BLaER1 treated with 17β-estradiol and CSF1 and Interleukin-3, amounts not matched to agents 10 nM and 100 nM (cell line): ENCODE measurements at regions not wholly inside any gene's neighbourhood (a gene's known extent, or its start where the extent isn't known, plus 50 kb on each side); places are given as distances from the start of the nearest gene placed in this dataset.
"Not testable (repeated sequence)": the region's sequence is repeated elsewhere in the genome, so short reads cannot be mapped to it uniquely, and the experiment has no call there.

ENCODE experiments used
- H3K27ac ChIP-seq, 11 experiments: shearing (Covaris generic); formaldehyde crosslinking; 2 replicates each; pipeline ENCODE4 v1.8.1; 2022
- H3K27me3 ChIP-seq, 11 experiments: shearing (Covaris generic); formaldehyde crosslinking; 2 replicates each; pipeline ENCODE4 v1.8.1; 2022
- H3K36me3 ChIP-seq, 11 experiments: shearing (Covaris generic); formaldehyde crosslinking; 2 replicates each; pipeline ENCODE4 v1.8.1; 2022
- H3K4me1 ChIP-seq, 10 experiments: shearing (Covaris generic); formaldehyde crosslinking; 2 replicates each; pipeline ENCODE4 v1.8.1; 2022
- H3K4me2 ChIP-seq, 11 experiments: shearing (Covaris generic); formaldehyde crosslinking; 2 replicates each; pipeline ENCODE4 v1.8.1; 2022
- H3K4me3 ChIP-seq, 10 experiments: shearing (Covaris generic); formaldehyde crosslinking; 2 replicates each; pipeline ENCODE4 v1.8.1; 2022
- H3K9ac ChIP-seq, 11 experiments: shearing (Covaris generic); formaldehyde crosslinking; 2 replicates each; pipeline ENCODE4 v1.8.1; 2022
- H3K9me3 ChIP-seq, 11 experiments: shearing (Covaris generic); formaldehyde crosslinking; replicated peaks in 1 of 11; 2 replicates each; pipeline ENCODE4 v1.8.1; 2022
- H4K20me1 ChIP-seq, 11 experiments: shearing (Covaris generic); formaldehyde crosslinking; 2 replicates each; pipeline ENCODE4 v1.8.1; 2022
- Cebpa-rat ChIP-seq, 11 experiments: shearing (Covaris generic); IDR thresholded peaks; 2 replicates each; pipeline ENCODE4 v1.8.1; 2022

GRCh38 chr1:221961532-221962292 lies 219.8 kb upstream of the DUSP10 start:
- no peak overlapping the region for H3K4me3 ChIP-seq
- no peaks in the 10 kb centered on the region for H4K20me1 ChIP-seq
- peak overlapping the region; percentile 49 to 75 (median 58) for H3K4me2 ChIP-seq
- peaks cover 17 to 31% (median 23%) of the 10 kb centered on the region in 10 experiments; a peak in 19 of 20 replicates for H3K4me1 ChIP-seq
- H3K36me3 ChIP-seq, result no peaks in the 10 kb centered on the region
- no peaks in the 10 kb centered on the region for H3K27me3 ChIP-seq
- peak overlapping the region in 8 of 11 experiments; percentile 6 to 70 (median 53); a peak in 14 of 22 replicates for H3K27ac ChIP-seq
- H3K9ac ChIP-seq, result peak overlapping the region in 3 of 11 experiments; percentile 6 to 38 (median 12); a peak in 4 of 22 replicates
- TF ChIP-seq Cebpa-rat (IDR thresholded peaks at IDR 0.05), result no peak
- H3K9me3 ChIP-seq, result peaks cover 0 to 12% (median 7%) of the 10 kb centered on the region in 11 experiments; a peak in 7 of 22 replicates

GRCh38 chr1:221958161-221958562 lies 216.3 kb upstream of the DUSP10 start:
- H3K36me3 ChIP-seq, H3K4me3 ChIP-seq, H4K20me1 ChIP-seq, H3K27me3 ChIP-seq, H3K9ac ChIP-seq: not testable (repeated sequence)
- peaks cover 14 to 25% (median 22%) of the 10 kb centered on the region in 10 experiments; a peak in 19 of 20 replicates for H3K4me1 ChIP-seq
- peak overlapping the region in 4 of 11 experiments; percentile 28 to 58 (median 39); a peak in 7 of 22 replicates for H3K27ac ChIP-seq
- peak overlapping the region in 5 of 11 experiments; percentile 1 to 37 (median 24); a peak in 3 of 22 replicates for H3K4me2 ChIP-seq
- peaks cover 0 to 12% (median 7%) of the 10 kb centered on the region in 11 experiments; a peak in 7 of 22 replicates for H3K9me3 ChIP-seq

- not testable (repeated sequence) for H3K27me3 ChIP-seq, H3K4me2 ChIP-seq, H3K9ac ChIP-seq, H4K20me1 ChIP-seq, H3K4me3 ChIP-seq, H3K36me3 ChIP-seq
- H3K9me3 ChIP-seq, result peaks cover 0 to 12% (median 5%) of the 10 kb centered on the region in 11 experiments; a peak in 7 of 22 replicates
- H3K4me1 ChIP-seq, result peaks cover 12 to 24% (median 18%) of the 10 kb centered on the region in 10 experiments; a peak in 19 of 20 replicates
- peak overlapping the region in 4 of 11 experiments; percentile 28 to 58 (median 39); a peak in 6 of 22 replicates for H3K27ac ChIP-seq
Measured at GRCh38 chr1:221957350-221957749, 215.5 kb upstream of the DUSP10 start.

GRCh38 chr1:221949996-221950395 lies 208.1 kb upstream of the DUSP10 start:
- H3K9ac ChIP-seq, result no peak overlapping the region
- no peaks in the 10 kb centered on the region for H3K27me3 ChIP-seq
- peaks cover 12 to 25% (median 19%) of the 10 kb centered on the region in 11 experiments for H3K9me3 ChIP-seq
- no peak for TF ChIP-seq Cebpa-rat (IDR thresholded peaks at IDR 0.05)
- no peak overlapping the region for H3K4me2 ChIP-seq
- no peaks in the 10 kb centered on the region for H4K20me1 ChIP-seq
- H3K4me3 ChIP-seq, result no peak overlapping the region
- no peak overlapping the region for H3K27ac ChIP-seq
- H3K4me1 ChIP-seq, result peaks cover 0 to 13% (median 8%) of the 10 kb centered on the region in 10 experiments; a peak in 10 of 20 replicates
- no peaks in the 10 kb centered on the region for H3K36me3 ChIP-seq

- H3K9me3 ChIP-seq, result peaks cover 22 to 37% (median 31%) of the 10 kb centered on the region in 11 experiments
- H3K27ac ChIP-seq, result no peak overlapping the region
- H3K9ac ChIP-seq, result no peak overlapping the region
- peak overlapping the region in 7 of 11 experiments; percentile 23 to 53 (median 36); a peak in 12 of 22 replicates for H3K4me2 ChIP-seq
- H4K20me1 ChIP-seq, result no peaks in the 10 kb centered on the region
- H3K4me1 ChIP-seq, result peaks cover 0 to 13% (median 8%) of the 10 kb centered on the region in 10 experiments; a peak in 10 of 20 replicates
- H3K27me3 ChIP-seq, result no peaks in the 10 kb centered on the region
- no peaks in the 10 kb centered on the region for H3K36me3 ChIP-seq
- TF ChIP-seq Cebpa-rat (IDR thresholded peaks at IDR 0.05), result no peak
- H3K4me3 ChIP-seq, result no peak overlapping the region
Measured at GRCh38 chr1:221948459-221948858, 206.6 kb upstream of the DUSP10 start.

GRCh38 chr1:221947731-221948130 lies 205.8 kb upstream of the DUSP10 start:
- no peaks in the 10 kb centered on the region for H3K27me3 ChIP-seq
- no peaks in the 10 kb centered on the region for H3K36me3 ChIP-seq
- no peak for TF ChIP-seq Cebpa-rat (IDR thresholded peaks at IDR 0.05)
- H3K4me1 ChIP-seq, result peaks cover 0 to 13% (median 8%) of the 10 kb centered on the region in 10 experiments; a peak in 10 of 20 replicates
- H3K27ac ChIP-seq, result no peak overlapping the region
- H4K20me1 ChIP-seq, result no peaks in the 10 kb centered on the region
- peaks cover 22 to 40% (median 32%) of the 10 kb centered on the region in 11 experiments for H3K9me3 ChIP-seq
- no peak overlapping the region for H3K4me3 ChIP-seq
- peak overlapping the region in 6 of 11 experiments; percentile 29 to 53 (median 37); a peak in 7 of 22 replicates for H3K4me2 ChIP-seq
- H3K9ac ChIP-seq, result no peak overlapping the region

- Histone ChIP-seq H3K4me2 (no peak overlapping the region), H3K4me1 (peaks cover 0 to 13% (median 8%) of the 10 kb centered on the region in 10 experiments; a peak in 10 of 20 replicates), H3K27ac (no peak overlapping the region), H4K20me1 (no peaks in the 10 kb centered on the region), H3K9me3 (peaks cover 22 to 40% (median 31%) of the 10 kb centered on the region in 11 experiments), H3K9ac (no peak overlapping the region), H3K27me3 (no peaks in the 10 kb centered on the region), H3K4me3 (no peak overlapping the region), H3K36me3 (no peaks in the 10 kb centered on the region)
- no peak for TF ChIP-seq Cebpa-rat (IDR thresholded peaks at IDR 0.05)
Measured at GRCh38 chr1:221946768-221947167, 204.9 kb upstream of the DUSP10 start.

GRCh38 chr1:221945669-221946068 lies 203.8 kb upstream of the DUSP10 start:
- H3K4me2 ChIP-seq, result no peak overlapping the region
- no peak overlapping the region for H3K27ac ChIP-seq
- no peak overlapping the region for H3K9ac ChIP-seq
- H4K20me1 ChIP-seq, result no peaks in the 10 kb centered on the region
- no peak overlapping the region for H3K4me3 ChIP-seq
- no peaks in the 10 kb centered on the region for H3K36me3 ChIP-seq
- H3K4me1 ChIP-seq, result peaks cover 0 to 16% (median 9%) of the 10 kb centered on the region in 10 experiments; a peak in 10 of 20 replicates
- no peaks in the 10 kb centered on the region for H3K27me3 ChIP-seq
- TF ChIP-seq Cebpa-rat (IDR thresholded peaks at IDR 0.05), result no peak
- peaks cover 22 to 40% (median 31%) of the 10 kb centered on the region in 11 experiments for H3K9me3 ChIP-seq

- no peak for TF ChIP-seq Cebpa-rat (IDR thresholded peaks at IDR 0.05)
- Histone ChIP-seq H3K4me2 (no peak overlapping the region), H3K4me1 (peaks cover 0 to 29% (median 21%) of the 10 kb centered on the region in 10 experiments; a peak in 14 of 20 replicates), H3K9me3 (peaks cover 22 to 40% (median 31%) of the 10 kb centered on the region in 11 experiments), H3K27me3 (no peaks in the 10 kb centered on the region), H3K4me3 (no peak overlapping the region), H3K9ac (no peak overlapping the region), H3K36me3 (no peaks in the 10 kb centered on the region), H3K27ac (no peak overlapping the region), H4K20me1 (no peaks in the 10 kb centered on the region)
Measured at GRCh38 chr1:221944247-221944870, 202.5 kb upstream of the DUSP10 start.
